Natural killer cell (primary cell): ENCODE measurements at regions not wholly inside any gene's neighbourhood (a gene's known extent, or its start where the extent isn't known, plus 50 kb on each side); places are given as distances from the start of the nearest gene placed in this dataset.

Source experiments
- ATAC-seq, 3 donors: fragments of 150-1000 bp in 2 of 3; fragments of 200-7000 bp in 1 of 3; cut with Tn5 transposase; 1 replicate in 1 of 3; 2 replicates in 2 of 3; pipeline ENCODE4 v1.10.0; 2021; ENCODE audit warnings: mild to moderate bottlenecking in 2 of 3, moderate library complexity in 2 of 3
- DNase-seq, 2 donors: peaks; one replicate each; pipeline versions ENCODE4 v3.0.0 to v3.0.0-alpha.2; 2013 to 2021; ENCODE audit warnings: mixed read lengths in 1 of 2
- H3K27ac ChIP-seq: one replicate; pipeline ENCODE4 v1.5.1; 2013; ENCODE audit warnings: mild to moderate bottlenecking, low read length
- H3K27me3 ChIP-seq: one replicate; pipeline ENCODE4 v1.6.1; 2013; ENCODE audit warnings: low read length; ENCODE audit not compliant: control insufficient read depth, insufficient read depth
- H3K36me3 ChIP-seq: one replicate; pipeline ENCODE4 v1.6.1; 2013; ENCODE audit warnings: low read length; ENCODE audit not compliant: control insufficient read depth, insufficient read depth
- H3K4me1 ChIP-seq: one replicate; pipeline ENCODE4 v1.6.1; 2013; ENCODE audit warnings: low read length; ENCODE audit not compliant: control insufficient read depth, insufficient read depth
- H3K4me3 ChIP-seq: one replicate; pipeline ENCODE4 v1.5.1; 2013; ENCODE audit warnings: low read length
- H3K9me3 ChIP-seq: one replicate; pipeline ENCODE4 v1.6.1; 2013; ENCODE audit warnings: low read length; ENCODE audit not compliant: control insufficient read depth, insufficient read depth
- H3K27ac Mint-ChIP-seq, 2 donors: one replicate each; pipeline ENCODE4 v1.8.0; 2022; ENCODE audit warnings: mild to moderate bottlenecking in 2 of 2, mixed read lengths in 2 of 2, moderate library complexity in 1 of 2
- H3K27me3 Mint-ChIP-seq, 2 donors: one replicate each; pipeline ENCODE4 v1.8.0; 2022; ENCODE audit warnings: low read depth in 2 of 2, mixed read lengths in 2 of 2
- H3K36me3 Mint-ChIP-seq: one replicate; pipeline ENCODE4 v1.8.0; 2022; ENCODE audit warnings: mixed read lengths
- H3K4me1 Mint-ChIP-seq, 2 donors: one replicate each; pipeline ENCODE4 v1.8.0; 2022; ENCODE audit warnings: mixed read lengths in 2 of 2
- H3K4me3 Mint-ChIP-seq: one replicate; pipeline ENCODE4 v1.8.0; 2022; ENCODE audit warnings: mild to moderate bottlenecking, moderate library complexity, mixed read lengths
- H3K9me3 Mint-ChIP-seq, 2 donors: one replicate each; pipeline ENCODE4 v1.8.0; 2022; ENCODE audit warnings: mixed read lengths in 2 of 2
- WGBS: methylation state at CpG from one replicate; pipeline ENCODE4 v1.1.7; 2013; ENCODE audit warnings: missing lambda C conversion rate; ENCODE audit not compliant: insufficient coverage; 5-methylcytosine and 5-hydroxymethylcytosine counted together
- intact Hi-C: fragments of 100-400 bp; cut with micrococcal nuclease; formaldehyde crosslinking; loops from one replicate; pipeline ENCODE4 v1.14.2; 2022
- TF ChIP-seq, protein P1 (sequence below): fragments of 200-600 bp; IDR thresholded peaks from one replicate; pipeline ENCODE4 v1.8.0; 2022; ENCODE audit warnings: antibody characterized with exemption

DNA sequence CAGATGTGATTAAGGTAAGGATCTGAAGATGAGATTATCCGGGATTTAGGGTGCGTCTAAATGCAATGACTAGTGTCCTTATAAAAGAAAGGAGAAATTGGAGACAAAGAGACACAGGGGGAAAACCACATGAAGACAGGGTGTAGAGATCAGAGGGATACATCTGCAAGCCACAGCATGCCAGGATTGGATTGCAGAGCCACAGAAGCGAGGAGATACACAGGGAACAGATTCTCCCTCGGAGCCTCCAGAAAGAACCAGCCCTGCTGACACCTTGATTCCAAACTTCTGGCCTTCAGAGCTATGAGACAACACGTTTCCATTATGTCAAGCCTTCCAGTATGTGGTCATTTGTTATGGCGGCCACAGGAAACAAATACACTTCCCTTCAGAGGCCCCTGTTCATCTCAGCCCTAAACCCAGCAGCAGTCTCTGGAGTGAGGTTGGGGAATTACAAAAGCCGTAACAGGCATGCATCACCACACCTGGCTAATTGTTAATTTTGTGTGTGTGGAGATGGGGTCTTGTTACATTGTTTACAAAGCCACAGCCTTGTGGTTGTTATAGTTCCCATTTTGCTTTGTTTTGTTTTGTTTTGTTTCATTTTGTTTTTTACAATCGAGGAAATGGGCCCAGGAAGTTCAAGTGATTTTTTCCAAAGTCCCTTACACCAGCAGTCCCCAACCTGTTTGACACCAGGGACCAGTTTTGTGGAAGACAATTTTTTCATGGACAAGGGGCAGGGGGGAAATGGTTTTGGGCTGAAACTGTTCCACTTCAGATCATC lies 51.6 kb upstream of the LYRM9 start:
- no peaks in the 10 kb centered on the region for H3K36me3 Mint-ChIP-seq

DNA sequence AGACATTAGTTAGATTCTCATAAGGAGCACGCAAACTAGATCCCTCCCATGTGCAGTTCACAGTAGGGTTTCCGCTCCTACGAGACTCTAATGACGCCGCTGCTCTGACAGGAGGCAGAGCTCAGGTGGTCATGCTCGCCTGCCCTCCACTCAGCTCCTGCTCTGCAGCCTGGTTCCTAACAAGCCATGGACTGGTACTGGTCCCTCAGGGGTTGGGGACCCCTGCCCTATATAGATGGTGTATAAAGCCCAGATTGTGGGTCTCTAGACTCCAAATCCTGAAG lies 52.1 kb upstream of the LYRM9 start:
- Histone ChIP-seq H3K27me3 (no peaks in the 10 kb centered on the region), H3K9me3 (no peaks in the 10 kb centered on the region), H3K27ac (no peak overlapping the region), H3K4me3 (no peak overlapping the region), H3K4me1 (no peaks in the 10 kb centered on the region), H3K36me3 (no peaks in the 10 kb centered on the region)
- no peak overlapping the region for H3K27ac Mint-ChIP-seq
- H3K4me3 Mint-ChIP-seq: no peak overlapping the region
- DNase-seq (no peak), ATAC-seq (no peak)
- TF ChIP-seq, protein P1, sequence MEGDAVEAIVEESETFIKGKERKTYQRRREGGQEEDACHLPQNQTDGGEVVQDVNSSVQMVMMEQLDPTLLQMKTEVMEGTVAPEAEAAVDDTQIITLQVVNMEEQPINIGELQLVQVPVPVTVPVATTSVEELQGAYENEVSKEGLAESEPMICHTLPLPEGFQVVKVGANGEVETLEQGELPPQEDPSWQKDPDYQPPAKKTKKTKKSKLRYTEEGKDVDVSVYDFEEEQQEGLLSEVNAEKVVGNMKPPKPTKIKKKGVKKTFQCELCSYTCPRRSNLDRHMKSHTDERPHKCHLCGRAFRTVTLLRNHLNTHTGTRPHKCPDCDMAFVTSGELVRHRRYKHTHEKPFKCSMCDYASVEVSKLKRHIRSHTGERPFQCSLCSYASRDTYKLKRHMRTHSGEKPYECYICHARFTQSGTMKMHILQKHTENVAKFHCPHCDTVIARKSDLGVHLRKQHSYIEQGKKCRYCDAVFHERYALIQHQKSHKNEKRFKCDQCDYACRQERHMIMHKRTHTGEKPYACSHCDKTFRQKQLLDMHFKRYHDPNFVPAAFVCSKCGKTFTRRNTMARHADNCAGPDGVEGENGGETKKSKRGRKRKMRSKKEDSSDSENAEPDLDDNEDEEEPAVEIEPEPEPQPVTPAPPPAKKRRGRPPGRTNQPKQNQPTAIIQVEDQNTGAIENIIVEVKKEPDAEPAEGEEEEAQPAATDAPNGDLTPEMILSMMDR: no peak
- H3K36me3 Mint-ChIP-seq: no peaks in the 10 kb centered on the region
- H3K27me3 Mint-ChIP-seq: peaks cover 4 to 10% of the 10 kb centered on the region in 2 donors
- intact Hi-C loops: no loop called here
- WGBS: 93% methylated on average over 6 of the region's 6 CpGs
- H3K9me3 Mint-ChIP-seq: no peaks in the 10 kb centered on the region
- no peaks in the 10 kb centered on the region for H3K4me1 Mint-ChIP-seq

More for the DNA sequence above, 51.6 kb upstream of the LYRM9 start:
- intact Hi-C loops: no loop called here
- Histone ChIP-seq H3K27me3 (no peaks in the 10 kb centered on the region), H3K4me3 (no peak overlapping the region), H3K36me3 (no peaks in the 10 kb centered on the region), H3K4me1 (no peaks in the 10 kb centered on the region), H3K27ac (no peak overlapping the region), H3K9me3 (no peaks in the 10 kb centered on the region)
- ATAC-seq: no peak
- no peak for DNase-seq
- H3K9me3 Mint-ChIP-seq: no peaks in the 10 kb centered on the region
- H3K4me3 Mint-ChIP-seq: no peak overlapping the region
- 84% methylated on average over 7 of the region's 8 CpGs for WGBS
- TF ChIP-seq, protein P1: no peak
- H3K4me1 Mint-ChIP-seq: peaks cover 0 to under 1% of the 10 kb centered on the region in 2 donors
- H3K27me3 Mint-ChIP-seq: peaks cover 4 to 10% of the 10 kb centered on the region in 2 donors
- no peak overlapping the region for H3K27ac Mint-ChIP-seq

DNA sequence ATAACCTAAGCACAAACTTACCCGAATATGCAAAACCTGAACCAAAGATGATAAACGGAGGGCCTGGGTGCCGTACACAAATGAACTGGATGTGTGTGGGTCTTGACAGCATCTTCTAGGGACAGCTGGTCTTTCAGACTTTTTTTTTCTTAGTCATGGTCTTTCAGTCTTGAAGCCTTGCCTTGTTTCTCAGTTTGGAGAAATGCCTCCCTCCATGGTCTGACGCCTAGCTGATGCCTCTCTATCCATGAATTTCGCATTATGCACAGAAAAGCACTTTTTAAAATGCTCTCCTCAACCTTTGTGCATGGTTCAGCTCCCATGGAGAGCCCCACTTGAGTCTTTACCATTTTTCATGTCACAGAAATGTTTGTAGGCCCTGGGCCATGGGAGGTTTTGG lies 52.8 kb upstream of the LYRM9 start:
- no peaks in the 10 kb centered on the region for H3K36me3 Mint-ChIP-seq
- Histone ChIP-seq H3K9me3 (no peaks in the 10 kb centered on the region), H3K4me1 (no peaks in the 10 kb centered on the region), H3K27me3 (no peaks in the 10 kb centered on the region), H3K36me3 (no peaks in the 10 kb centered on the region), H3K27ac (no peak overlapping the region), H3K4me3 (no peak overlapping the region)
- peaks cover 4 to 10% of the 10 kb centered on the region in 2 donors for H3K27me3 Mint-ChIP-seq
- H3K27ac Mint-ChIP-seq: no peak overlapping the region
- WGBS: 86% methylated on average over 5 of the region's 5 CpGs
- H3K9me3 Mint-ChIP-seq: no peaks in the 10 kb centered on the region
- TF ChIP-seq, protein P1: no peak
- no peak for DNase-seq
- no peak overlapping the region for H3K4me3 Mint-ChIP-seq
- H3K4me1 Mint-ChIP-seq: no peaks in the 10 kb centered on the region
- intact Hi-C loops: no loop called here
- ATAC-seq: no peak

DNA sequence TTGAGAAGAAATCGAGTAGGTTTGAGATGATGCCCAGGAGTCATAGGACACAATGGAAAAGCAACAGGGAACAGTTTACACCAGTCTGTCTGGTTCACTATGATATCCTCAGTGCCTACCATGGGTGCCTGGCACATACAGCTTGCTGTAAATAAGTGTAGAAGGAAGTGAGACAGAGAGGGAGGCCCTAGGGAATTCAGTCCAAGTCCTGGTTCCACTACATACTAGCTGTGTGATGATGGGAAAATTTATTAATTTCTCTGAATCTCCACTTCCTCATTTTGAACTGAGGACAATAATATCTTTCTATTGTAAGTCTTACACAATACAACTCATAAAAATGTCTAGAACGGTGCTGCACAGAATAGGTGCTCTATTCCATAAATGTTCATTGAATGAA lies 53.3 kb upstream of the LYRM9 start:
- H3K4me1 ChIP-seq: no peaks in the 10 kb centered on the region
- TF ChIP-seq, protein P1: no peak
- H3K27me3 ChIP-seq: no peaks in the 10 kb centered on the region
- DNase-seq: no peak
- no peak overlapping the region for H3K4me3 Mint-ChIP-seq
- no peak overlapping the region for H3K4me3 ChIP-seq
- peaks cover 4 to 10% of the 10 kb centered on the region in 2 donors for H3K27me3 Mint-ChIP-seq
- no peaks in the 10 kb centered on the region for H3K9me3 ChIP-seq
- H3K4me1 Mint-ChIP-seq: no peaks in the 10 kb centered on the region
- no peaks in the 10 kb centered on the region for H3K36me3 Mint-ChIP-seq
- no peak overlapping the region for H3K27ac ChIP-seq
- ATAC-seq: no peak
- no peak overlapping the region for H3K27ac Mint-ChIP-seq
- WGBS: 58% methylated on average over 2 of the region's 2 CpGs
- H3K9me3 Mint-ChIP-seq: no peaks in the 10 kb centered on the region
- H3K36me3 ChIP-seq: no peaks in the 10 kb centered on the region
- intact Hi-C loops: no loop called here
